GM23248 (cell line): ENCODE measurements at regions not wholly inside any gene's neighbourhood (a gene's known extent, or its start where the extent isn't known, plus 50 kb on each side); places are given as distances from the start of the nearest gene placed in this dataset.

Source experiments
- DNase-seq: peaks from one replicate; pipeline ENCODE4 v3.0.0-alpha.2; 2015
- H2AFZ ChIP-seq: fragments of 200-600 bp; sonication (generic); 2 replicates; pipeline ENCODE4 v1.6.1; 2016; ENCODE audit warnings: antibody characterized with exemption
- H3F3A ChIP-seq: fragments of 200-600 bp; sonication (generic); 2 replicates; pipeline ENCODE4 v1.6.1; 2016; ENCODE audit warnings: mild to moderate bottlenecking, antibody characterized with exemption, mixed run types; ENCODE audit not compliant: insufficient read depth
- H3K27ac ChIP-seq: fragments of 200-600 bp; sonication (generic); 2 replicates; pipeline ENCODE4 v1.5.1; 2016; ENCODE audit warnings: mild to moderate bottlenecking
- H3K27me3 ChIP-seq: fragments of 200-600 bp; sonication (generic); replicated peaks from 2 replicates; pipeline ENCODE4 v1.6.1; 2016; ENCODE audit warnings: mild to moderate bottlenecking; ENCODE audit not compliant: insufficient read depth
- H3K36me3 ChIP-seq: fragments of 200-600 bp; sonication (generic); 2 replicates; pipeline ENCODE4 v1.6.1; 2016; ENCODE audit warnings: low read depth, mild to moderate bottlenecking
- H3K4me1 ChIP-seq: fragments of 200-600 bp; sonication (generic); 2 replicates; pipeline ENCODE4 v1.6.1; 2016; ENCODE audit warnings: mild to moderate bottlenecking; ENCODE audit not compliant: insufficient read depth
- H3K4me2 ChIP-seq: fragments of 200-600 bp; sonication (generic); one replicate; pipeline ENCODE4 v1.6.1; 2016; ENCODE audit warnings: mild to moderate bottlenecking; ENCODE audit not compliant: unreplicated experiment
- H3K4me3 ChIP-seq: fragments of 200-600 bp; sonication (generic); 2 replicates; pipeline ENCODE4 v1.5.1; 2016; ENCODE audit warnings: mild to moderate bottlenecking
- H3K79me2 ChIP-seq: fragments of 200-600 bp; sonication (generic); 2 replicates; pipeline ENCODE4 v1.6.1; 2016; ENCODE audit warnings: mild to moderate bottlenecking; ENCODE audit not compliant: insufficient read depth
- H3K9ac ChIP-seq: fragments of 200-600 bp; sonication (generic); 2 replicates; pipeline ENCODE4 v1.6.1; 2016; ENCODE audit warnings: mild to moderate bottlenecking
- H3K9me2 ChIP-seq: fragments of 200-600 bp; sonication (generic); 2 replicates; pipeline ENCODE4 v1.6.1; 2016; ENCODE audit warnings: mixed run types, mild to moderate bottlenecking, moderate library complexity; ENCODE audit not compliant: insufficient read depth
- H3K9me3 ChIP-seq: fragments of 200-600 bp; sonication (generic); one replicate; pipeline ENCODE4 v1.6.1; 2017; ENCODE audit warnings: low read depth
- H4K20me1 ChIP-seq: fragments of 200-600 bp; sonication (generic); 2 replicates; pipeline ENCODE4 v1.6.0; 2016; ENCODE audit not compliant: insufficient read depth
- EZH2 ChIP-seq: fragments of 200-600 bp; sonication (generic); IDR thresholded peaks from 2 replicates; pipeline ENCODE4 v1.6.1; 2018; ENCODE audit warnings: antibody characterized with exemption, mild to moderate bottlenecking; ENCODE audit not compliant: insufficient read depth, poor library complexity, severe bottlenecking
- EZH2phosphoT487 ChIP-seq: fragments of 200-600 bp; sonication (generic); IDR thresholded peaks from 2 replicates; pipeline ENCODE4 v1.6.1; 2018; ENCODE audit warnings: antibody characterized with exemption, moderate library complexity, mild to moderate bottlenecking, low read depth; ENCODE audit not compliant: insufficient read depth
- WGBS, 2 experiments: methylation state at CpG; one replicate each; pipeline ENCODE4 v1.1.6; 2015 to 2017; ENCODE audit warnings: low lambda C conversion rate in 2 of 2, low coverage in 1 of 2; ENCODE audit errors: missing lambda C conversion rate in 2 of 2; 5-methylcytosine and 5-hydroxymethylcytosine counted together
- in situ Hi-C: fragments of 300-500 bp; cut with MboI; formaldehyde crosslinking; loops from 2 replicates; pipeline ENCODE4 v1.15.0; 2020

- TF ChIP-seq EZH2 = no peak
- TF ChIP-seq EZH2phosphoT487 = no peak
- WGBS, 2 experiments = 30 to 43% methylated on average over 2 of the region's 2 CpGs
- Histone ChIP-seq H3K9me3 (no peaks in the 10 kb centered on the region), H3K4me3 (no peak overlapping the region), H3K36me3 (no peaks in the 10 kb centered on the region), H3K4me1 (peaks cover 12% of the 10 kb centered on the region), H3K9me2 (no peaks in the 10 kb centered on the region), H3K9ac (no peak overlapping the region), H3K27ac (no peak overlapping the region), H4K20me1 (no peaks in the 10 kb centered on the region), H2AFZ (no peak overlapping the region), H3K79me2 (no peaks in the 10 kb centered on the region), H3K4me2 (no peak overlapping the region), H3K27me3 (no peaks in the 10 kb centered on the region), H3F3A (no peaks in the 10 kb centered on the region)
- DNase-seq = no peak
- in situ Hi-C loops = no loop called here
These were observed 83.9 kb upstream of the FAM241A start for GRCh38 chr4:112061207-112061817.

- H3K9ac ChIP-seq = no peak overlapping the region
- H3F3A ChIP-seq = no peaks in the 10 kb centered on the region
- peak; percentile 14 for DNase-seq
- no peak overlapping the region for H2AFZ ChIP-seq
- WGBS, 2 experiments = 84 to 86% methylated on average over 1 of the region's 1 CpG
- H3K36me3 ChIP-seq = no peaks in the 10 kb centered on the region
- no peaks in the 10 kb centered on the region for H3K79me2 ChIP-seq
- H3K9me3 ChIP-seq = no peaks in the 10 kb centered on the region
- no peaks in the 10 kb centered on the region for H4K20me1 ChIP-seq
- no peaks in the 10 kb centered on the region for H3K9me2 ChIP-seq
- no peak overlapping the region for H3K4me2 ChIP-seq
- H3K4me1 ChIP-seq = peaks cover 9% of the 10 kb centered on the region
- TF ChIP-seq EZH2 = no peak
- no peak for TF ChIP-seq EZH2phosphoT487
- in situ Hi-C loops = no loop called here
- no peak overlapping the region for H3K27ac ChIP-seq
- H3K4me3 ChIP-seq = no peak overlapping the region
- no peaks in the 10 kb centered on the region for H3K27me3 ChIP-seq
These were observed 82.0 kb upstream of the FAM241A start for GRCh38 chr4:112063260-112063659.

- no peaks in the 10 kb centered on the region for H4K20me1 ChIP-seq
- no peaks in the 10 kb centered on the region for H3K36me3 ChIP-seq
- H3K27ac ChIP-seq = no peak overlapping the region
- no peak overlapping the region for H2AFZ ChIP-seq
- TF ChIP-seq EZH2 (no peak), EZH2phosphoT487 (no peak)
- H3K4me1 ChIP-seq = peaks cover 4% of the 10 kb centered on the region; the same call in 1 of the 2 replicates
- no peaks in the 10 kb centered on the region for H3K9me2 ChIP-seq
- no peaks in the 10 kb centered on the region for H3F3A ChIP-seq
- no peak overlapping the region for H3K4me3 ChIP-seq
- H3K79me2 ChIP-seq = no peaks in the 10 kb centered on the region
- no peak overlapping the region for H3K9ac ChIP-seq
- WGBS, 2 experiments = 87 to 95% methylated on average over 2 of the region's 2 CpGs
- peak; percentile 16 for DNase-seq
- no peak overlapping the region for H3K4me2 ChIP-seq
- H3K9me3 ChIP-seq = no peaks in the 10 kb centered on the region
- no peaks in the 10 kb centered on the region for H3K27me3 ChIP-seq
- in situ Hi-C loops = no loop called here
These were observed 76.1 kb upstream of the FAM241A start for GRCh38 chr4:112069110-112069509.

GRCh38 chr4:112073181-112073580 lies 72.1 kb upstream of the FAM241A start:
- in situ Hi-C loops = no loop called here
- no peaks in the 10 kb centered on the region for H3F3A ChIP-seq
- no peak overlapping the region for H3K27ac ChIP-seq
- peaks cover 4% of the 10 kb centered on the region; the same call in 1 of the 2 replicates for H3K4me1 ChIP-seq
- no peak overlapping the region for H3K9ac ChIP-seq
- no peak overlapping the region for H3K4me3 ChIP-seq
- H3K4me2 ChIP-seq = no peak overlapping the region
- no peaks in the 10 kb centered on the region for H3K9me3 ChIP-seq
- no peaks in the 10 kb centered on the region for H3K36me3 ChIP-seq
- H2AFZ ChIP-seq = no peak overlapping the region
- no peaks in the 10 kb centered on the region for H3K79me2 ChIP-seq
- 70 to 71% methylated on average over 6 of the region's 6 CpGs for WGBS, 2 experiments
- no peaks in the 10 kb centered on the region for H4K20me1 ChIP-seq
- H3K9me2 ChIP-seq = no peaks in the 10 kb centered on the region
- no peak for DNase-seq
- TF ChIP-seq EZH2 = no peak
- no peak for TF ChIP-seq EZH2phosphoT487
- no peaks in the 10 kb centered on the region for H3K27me3 ChIP-seq

- Histone ChIP-seq H3K9me2 (no peaks in the 10 kb centered on the region), H3F3A (no peaks in the 10 kb centered on the region), H3K27ac (no peak overlapping the region), H3K4me3 (no peak overlapping the region), H3K9ac (no peak overlapping the region), H3K36me3 (no peaks in the 10 kb centered on the region), H3K4me2 (no peak overlapping the region), H4K20me1 (no peaks in the 10 kb centered on the region), H3K9me3 (no peaks in the 10 kb centered on the region), H3K27me3 (no peaks in the 10 kb centered on the region), H3K79me2 (no peaks in the 10 kb centered on the region), H2AFZ (no peak overlapping the region), H3K4me1 (0 out of 2 replicates have a peak, but pooled peaks cover under 1% of the 10 kb centered on the region)
- in situ Hi-C loops = no loop called here
- DNase-seq = peak; percentile 84
- WGBS, 2 experiments = 49 to 51% methylated on average over 4 of the region's 4 CpGs
- TF ChIP-seq EZH2phosphoT487 (no peak), EZH2 (no peak)
These were observed 70.0 kb upstream of the FAM241A start for GRCh38 chr4:112075129-112075753.
